HepG2 (cell line): ENCODE measurements at regions not wholly inside any gene's neighbourhood (a gene's known extent, or its start where the extent isn't known, plus 50 kb on each side); places are given as distances from the start of the nearest gene placed in this dataset.
A peak's percentile ranks its signal among the peaks of the same experiment; 100 is the strongest.

ENCODE experiments used
- DMAP1 ChIP-seq: IDR thresholded peaks from 2 replicates; pipeline ENCODE4 v1.6.1; 2016
- ELF1 ChIP-seq: sonication (generic); formaldehyde crosslinking; IDR thresholded peaks from 2 replicates; pipeline ENCODE4 v1.4.0; 2020; ENCODE audit warnings: missing genetic modification reagents
- GMEB1 ChIP-seq: sonication (generic); formaldehyde crosslinking; IDR thresholded peaks from 2 replicates; pipeline ENCODE4 v1.5.1; 2020; ENCODE audit warnings: missing genetic modification reagents, mild to moderate bottlenecking, borderline replicate concordance
- REST ChIP-seq, 2 experiments: IDR thresholded peaks; 2 replicates each; pipeline ENCODE4 v1.6.1; 2011 to 2012; ENCODE audit warnings: low read length in 2 of 2, borderline replicate concordance in 1 of 2, low read depth in 1 of 2, mild to moderate bottlenecking in 1 of 2, moderate library complexity in 1 of 2
- SIX4 ChIP-seq: sonication (generic); formaldehyde crosslinking; IDR thresholded peaks from 2 replicates; pipeline ENCODE4 v1.4.0; 2020; ENCODE audit warnings: missing genetic modification reagents
- SRY ChIP-seq: sonication (generic); formaldehyde crosslinking; IDR thresholded peaks from 2 replicates; pipeline ENCODE4 v1.8.0; 2022; ENCODE audit warnings: mild to moderate bottlenecking, missing genetic modification reagents
- ZBED4 ChIP-seq: sonication (generic); formaldehyde crosslinking; IDR thresholded peaks from 2 replicates; pipeline ENCODE4 v1.4.0; 2020; ENCODE audit warnings: missing genetic modification reagents, borderline replicate concordance
- ZNF317 ChIP-seq: sonication (generic); formaldehyde crosslinking; IDR thresholded peaks from 2 replicates; pipeline ENCODE4 v1.5.0; 2020; ENCODE audit warnings: mild to moderate bottlenecking, missing genetic modification reagents
- ZNF431 ChIP-seq: sonication (generic); formaldehyde crosslinking; IDR thresholded peaks from 2 replicates; pipeline ENCODE4 v1.9.0; 2022; ENCODE audit warnings: missing genetic modification reagents, low read depth, mild to moderate bottlenecking, borderline replicate concordance
- ZNF503 ChIP-seq: sonication (generic); formaldehyde crosslinking; IDR thresholded peaks from 2 replicates; pipeline ENCODE4 v1.4.0; 2020; ENCODE audit warnings: missing genetic modification reagents
- ZNF558 ChIP-seq: sonication (generic); formaldehyde crosslinking; IDR thresholded peaks from 2 replicates; pipeline ENCODE4 v1.9.0; 2022; ENCODE audit warnings: mild to moderate bottlenecking, missing genetic modification reagents, borderline replicate concordance

- no peak for TF ChIP-seq GMEB1 (CRISPR knock-in tag)
- TF ChIP-seq ZNF503 (CRISPR knock-in tag): peak; percentile 54; the same call in 1 of the 2 replicates
- 0 out of 2 replicates have a peak, but pooled peaks have one; percentile 17 for TF ChIP-seq ZNF317 (CRISPR knock-in tag)
- no peak for TF ChIP-seq ZBED4
- no peak for TF ChIP-seq ELF1
- no peak for TF ChIP-seq ZNF431 (CRISPR knock-in tag)
- TF ChIP-seq REST (IDR thresholded peaks at IDR 0.05; ENCODE audit: borderline replicate concordance in 1 of 2, low read depth in 1 of 2, low read length in 2 of 2): peak in 1 of 2 experiments; percentile 19; a peak in 1 of 4 replicates
- no peak for TF ChIP-seq ZNF558
- no peak; the same call in 1 of the 2 replicates for TF ChIP-seq DMAP1
- TF ChIP-seq SRY (CRISPR knock-in tag): no peak
- TF ChIP-seq SIX4 (CRISPR knock-in tag): no peak
Measured at GRCh38 chrX:20362268-20363267, 95.9 kb upstream of the RPS6KA3 start (continued).
